ENCODE measurements at regions not wholly inside any gene's neighbourhood (a gene's known extent, or its start where the extent isn't known, plus 50 kb on each side); places are given as distances from the start of the nearest gene placed in this dataset.

GRCh38 chr19:31432201-31432810 is 83.1 kb upstream of the TSHZ3 start:
- TF ChIP-seq CTCF (optimal IDR thresholded peaks at IDR 0.05 in 1 of 3, IDR thresholded peaks at IDR 0.05 in 1 of 3, conservative IDR thresholded peaks at IDR 0.05 in 1 of 3; ENCODE audit: extremely low read depth in 1 of 3, insufficient read depth in 2 of 3, low read length in 3 of 3) (no peak), EZH2 (IDR thresholded peaks at IDR 0.05; ENCODE audit: low read length) (no peak)

Data from keratinocyte (primary cell).